HCT116 (cell line): ENCODE measurements at regions not wholly inside any gene's neighbourhood (a gene's known extent, or its start where the extent isn't known, plus 50 kb on each side); places are given as distances from the start of the nearest gene placed in this dataset.

ENCODE experiments used
- EZH2phosphoT487 ChIP-seq: fragments of 200-600 bp; IDR thresholded peaks from 2 replicates; pipeline ENCODE4 v1.6.1; 2018; ENCODE audit warnings: antibody characterized with exemption, borderline replicate concordance
- FOSL1 ChIP-seq: IDR thresholded peaks from 2 replicates; pipeline ENCODE4 v1.6.1; 2012; ENCODE audit warnings: low read depth
- POLR2A ChIP-seq: IDR thresholded peaks from 2 replicates; pipeline ENCODE4 v1.7.0; 2011; ENCODE audit warnings: borderline replicate concordance; ENCODE audit not compliant: insufficient read depth, insufficient read length; ENCODE audit errors: extremely low read depth

- TF ChIP-seq POLR2A = no peak
- no peak for TF ChIP-seq EZH2phosphoT487
- no peak for TF ChIP-seq FOSL1
These were observed 558.8 kb upstream of the GRIA3 start for GRCh38 chrX:122625239-122625638.
